Sigmoid colon (tissue), 6 donors: ENCODE measurements at regions not wholly inside any gene's neighbourhood (a gene's known extent, or its start where the extent isn't known, plus 50 kb on each side); places are given as distances from the start of the nearest gene placed in this dataset.

Experiments used
- DNase-seq: peaks from one replicate; pipeline ENCODE4 v3.0.0-alpha.2; 2019
- H3K27ac ChIP-seq, 4 donors: fragments of 200-600 bp; sonication (generic); one replicate each; pipeline ENCODE4 v1.5.1; 2016 to 2019; ENCODE audit warnings: mild to moderate bottlenecking in 1 of 4
- H3K27me3 ChIP-seq, 3 donors: fragments of 200-600 bp; sonication (generic); one replicate each; pipeline ENCODE4 v1.5.1; 2019; ENCODE audit warnings: mild to moderate bottlenecking in 1 of 3
- H3K36me3 ChIP-seq, 4 donors: fragments of 200-600 bp; sonication (generic); one replicate each; pipeline ENCODE4 v1.5.1; 2016 to 2019
- H3K4me1 ChIP-seq, 4 donors: fragments of 200-600 bp; sonication (generic); one replicate each; pipeline ENCODE4 v1.5.1; 2017 to 2019
- H3K4me3 ChIP-seq, 4 donors: fragments of 200-600 bp; sonication (generic); one replicate each; pipeline ENCODE4 v1.5.1; 2017 to 2019; ENCODE audit warnings: mild to moderate bottlenecking in 2 of 4, moderate library complexity in 1 of 4
- H3K9me3 ChIP-seq, 4 donors: fragments of 200-600 bp in 3 of 4; sonication (generic) in 3 of 4; one replicate each; pipeline versions ENCODE4 v1.5.1 to v1.6.1; 2013 to 2019
- CTCF ChIP-seq, 4 experiments: fragments of 450-650 bp in 3 of 4; fragments of 200-600 bp in 1 of 4; IDR thresholded peaks; one replicate each; pipeline ENCODE4 v1.5.1; 2016 to 2019; ENCODE audit warnings: antibody characterized with exemption in 4 of 4, mild to moderate bottlenecking in 3 of 4, moderate library complexity in 2 of 4
- EP300 ChIP-seq, 4 donors: sonication (generic); formaldehyde crosslinking; IDR thresholded peaks; one replicate each; pipeline ENCODE4 v1.6.1; 2017; ENCODE audit warnings: antibody characterized with exemption in 4 of 4
- POLR2A ChIP-seq, 2 donors: fragments of 450-650 bp; IDR thresholded peaks; one replicate each; pipeline ENCODE4 v1.6.1; 2016; ENCODE audit warnings: antibody characterized with exemption in 2 of 2, mild to moderate bottlenecking in 2 of 2, moderate library complexity in 2 of 2
- POLR2AphosphoS5 ChIP-seq, 4 donors: sonication (generic); formaldehyde crosslinking; IDR thresholded peaks; one replicate each; pipeline ENCODE4 v1.6.1; 2017; ENCODE audit warnings: antibody characterized with exemption in 4 of 4
- WGBS, 2 donors: extraction: QIAGEN DNeasy Blood & Tissue Kit; methylation state at CpG; one replicate each; pipeline ENCODE4 v1.1.7; 2013; 5-methylcytosine and 5-hydroxymethylcytosine counted together
- intact Hi-C: fragments of 100-400 bp; cut with DNase I; formaldehyde crosslinking; loops from one replicate; pipeline ENCODE4 v1.15.1; 2023
- donor health status: healthy with polysubstance abuse.
- donor health status: healthy.

GRCh38 chr16:51244887-51245657 is 94.0 kb upstream of the SALL1 start:
- Histone ChIP-seq H3K36me3 (no peaks in the 10 kb centered on the region), H3K27me3 (no peaks in the 10 kb centered on the region), H3K4me1 (no peaks in the 10 kb centered on the region), H3K9me3 (no peaks in the 10 kb centered on the region), H3K27ac (no peak overlapping the region), H3K4me3 (no peak overlapping the region)
- no peak for DNase-seq
- whole genome bisulfite sequencing, 2 donors = 56 to 62% methylated on average over 24 of the region's 24 CpGs
- intact Hi-C loops = no loop called here
- no peak for TF ChIP-seq POLR2AphosphoS5 (IDR thresholded peaks at IDR 0.05)
- TF ChIP-seq CTCF (IDR thresholded peaks at IDR 0.05) = no peak
- TF ChIP-seq EP300 (IDR thresholded peaks at IDR 0.05) = no peak
- TF ChIP-seq POLR2A (IDR thresholded peaks at IDR 0.05) = no peak

GRCh38 chr16:51243936-51244436 is 92.9 kb upstream of the SALL1 start:
- H3K9me3 ChIP-seq = no peaks in the 10 kb centered on the region
- no peaks in the 10 kb centered on the region for H3K36me3 ChIP-seq
- TF ChIP-seq CTCF (IDR thresholded peaks at IDR 0.05) = no peak
- no peak for TF ChIP-seq EP300 (IDR thresholded peaks at IDR 0.05)
- TF ChIP-seq POLR2A (IDR thresholded peaks at IDR 0.05) = no peak
- TF ChIP-seq POLR2AphosphoS5 (IDR thresholded peaks at IDR 0.05) = no peak
- H3K27ac ChIP-seq = no peak overlapping the region
- intact Hi-C loops = no loop called here
- H3K27me3 ChIP-seq = no peaks in the 10 kb centered on the region
- no peak overlapping the region for H3K4me3 ChIP-seq
- 7 to 21% methylated on average over 10 of the region's 10 CpGs for WGBS, 2 donors
- no peak for DNase-seq
- no peaks in the 10 kb centered on the region for H3K4me1 ChIP-seq

GRCh38 chr16:51242296-51242994 is 91.4 kb upstream of the SALL1 start:
- Histone ChIP-seq H3K9me3 (no peaks in the 10 kb centered on the region), H3K27ac (no peak overlapping the region), H3K4me3 (no peak overlapping the region), H3K4me1 (no peaks in the 10 kb centered on the region), H3K36me3 (no peaks in the 10 kb centered on the region), H3K27me3 (no peaks in the 10 kb centered on the region)
- intact Hi-C loops = no loop called here
- TF ChIP-seq POLR2A (IDR thresholded peaks at IDR 0.05) = no peak
- no peak for TF ChIP-seq POLR2AphosphoS5 (IDR thresholded peaks at IDR 0.05)
- TF ChIP-seq EP300 (IDR thresholded peaks at IDR 0.05) = no peak
- TF ChIP-seq CTCF (IDR thresholded peaks at IDR 0.05) = no peak
- DNase-seq = no peak
- WGBS, 2 donors = 61 to 81% methylated on average over 3 of the region's 3 CpGs

GRCh38 chr16:51239196-51239595 is 88.1 kb upstream of the SALL1 start:
- no peaks in the 10 kb centered on the region for H3K4me1 ChIP-seq
- H3K27me3 ChIP-seq = no peaks in the 10 kb centered on the region
- H3K36me3 ChIP-seq = no peaks in the 10 kb centered on the region
- no peak overlapping the region for H3K4me3 ChIP-seq
- no peaks in the 10 kb centered on the region for H3K9me3 ChIP-seq
- intact Hi-C loops = no loop called here
- DNase-seq = no peak
- WGBS, 2 donors = 77 to 89% methylated on average over 2 of the region's 2 CpGs
- H3K27ac ChIP-seq = no peak overlapping the region
- no peak for TF ChIP-seq CTCF (IDR thresholded peaks at IDR 0.05)
